GM12891 (cell line): ENCODE measurements at regions not wholly inside any gene's neighbourhood (a gene's known extent, or its start where the extent isn't known, plus 50 kb on each side); places are given as distances from the start of the nearest gene placed in this dataset.

ENCODE experiments used
- DNase-seq: peaks from one replicate; pipeline ENCODE4 v3.0.0; 2011; ENCODE audit warnings: low spot score; ENCODE audit not compliant: insufficient read length
- FAIRE-seq: peaks from 2 replicates; lab custom pipeline; 2011; peaks lifted over from hg19 to GRCh38; lab: Jason Lieb, UNC
- PAX5 ChIP-seq: IDR thresholded peaks from 2 replicates; pipeline ENCODE4 v1.6.1; 2011; ENCODE audit warnings: low read length, moderate library complexity, mild to moderate bottlenecking; ENCODE audit not compliant: insufficient read depth, severe bottlenecking
- POLR2A ChIP-seq: IDR thresholded peaks from 2 replicates; pipeline ENCODE4 v1.6.1; 2011; ENCODE audit warnings: low read depth, low read length, control low read depth
- POLR2AphosphoS5 ChIP-seq: IDR thresholded peaks from 2 replicates; pipeline ENCODE4 v1.6.1; 2011; ENCODE audit warnings: low read depth, low read length, control low read depth
- POU2F2 ChIP-seq: IDR thresholded peaks from 2 replicates; pipeline ENCODE4 v1.6.1; 2011; ENCODE audit warnings: low read depth, mild to moderate bottlenecking, control low read depth, low read length, moderate library complexity
- SPI1 ChIP-seq: IDR thresholded peaks from 2 replicates; pipeline ENCODE4 v1.6.1; 2011; ENCODE audit warnings: low read depth, low read length, control low read depth
- TAF1 ChIP-seq: IDR thresholded peaks from 2 replicates; pipeline ENCODE4 v1.6.1; 2011; ENCODE audit warnings: low read depth, low read length, control low read depth

DNA sequence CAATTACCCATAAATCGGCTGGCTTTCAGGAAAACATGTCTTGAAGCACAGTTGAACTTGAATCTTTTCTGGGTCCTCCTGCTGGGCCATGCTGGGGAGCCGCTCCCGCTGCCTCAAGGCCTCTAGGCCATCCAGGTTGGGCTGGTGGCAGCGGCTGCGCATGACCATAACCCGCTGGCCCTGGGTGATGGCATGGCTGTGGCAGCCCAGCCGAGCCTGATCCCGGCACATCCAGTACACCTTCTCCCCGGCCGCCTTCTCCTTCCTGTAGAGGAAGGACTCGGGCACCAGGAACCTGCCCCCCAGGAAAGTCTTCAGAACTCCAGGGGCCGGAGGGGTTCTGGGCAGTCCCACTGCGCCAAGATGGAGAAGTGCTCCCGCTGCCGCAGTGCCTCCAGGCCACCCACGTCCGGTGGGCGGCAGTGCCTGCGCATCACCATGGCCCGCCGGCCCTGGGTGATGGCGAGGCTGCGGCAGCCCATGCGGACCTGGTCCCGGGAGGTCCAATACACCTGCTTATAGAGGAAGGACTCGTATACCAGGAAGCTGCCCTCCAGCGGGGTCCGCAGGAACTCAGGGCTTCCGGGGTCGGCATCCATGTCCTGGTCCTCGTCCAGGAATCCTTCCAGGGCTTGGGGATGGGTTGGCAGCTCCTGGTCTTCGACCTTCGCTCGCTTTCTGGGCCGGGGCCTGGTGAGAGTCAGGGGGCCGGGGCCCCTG lies 84.3 kb upstream of the FXR1 start:
- FAIRE-seq, result no peak
- DNase-seq, result no peak
- TF ChIP-seq TAF1, result no peak
- no peak for TF ChIP-seq POLR2A

DNA sequence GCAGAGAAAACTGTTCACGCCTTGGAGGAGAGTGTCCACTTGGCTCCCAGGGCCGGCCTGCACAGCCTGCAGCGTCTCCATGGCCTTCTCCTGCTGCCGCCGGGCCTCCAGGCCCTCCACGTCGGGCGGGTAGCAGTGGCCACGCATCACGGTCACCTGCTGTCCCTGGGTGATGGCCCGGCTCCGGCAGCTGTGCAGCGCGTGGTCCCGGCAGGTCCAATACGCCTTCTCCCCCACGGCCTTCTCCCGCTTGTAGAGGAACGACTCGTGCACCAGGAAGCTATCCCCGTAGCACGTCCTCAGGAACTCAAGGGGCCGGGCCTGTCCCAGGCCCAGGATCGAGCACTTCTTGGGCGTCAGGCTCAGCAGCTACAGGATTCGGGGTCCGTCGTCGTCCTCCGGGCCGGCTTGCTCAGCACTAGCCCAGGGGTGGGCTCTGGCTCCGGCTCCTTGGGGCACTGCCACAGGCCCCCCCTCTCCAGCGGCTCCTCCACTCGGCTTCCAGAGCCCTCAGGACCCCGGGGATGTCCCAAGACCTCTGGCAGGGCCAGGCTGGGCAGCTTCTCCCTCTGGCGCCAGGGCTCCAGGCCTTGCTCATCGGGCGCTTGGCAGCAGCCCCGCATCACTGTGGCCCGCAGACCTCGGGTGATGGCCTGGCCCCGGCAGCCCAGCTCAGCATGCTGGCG lies 83.6 kb upstream of the FXR1 start:
- no peak for DNase-seq
- TF ChIP-seq PAX5 (no peak), SPI1 (no peak)
- FAIRE-seq, result no peak

DNA sequence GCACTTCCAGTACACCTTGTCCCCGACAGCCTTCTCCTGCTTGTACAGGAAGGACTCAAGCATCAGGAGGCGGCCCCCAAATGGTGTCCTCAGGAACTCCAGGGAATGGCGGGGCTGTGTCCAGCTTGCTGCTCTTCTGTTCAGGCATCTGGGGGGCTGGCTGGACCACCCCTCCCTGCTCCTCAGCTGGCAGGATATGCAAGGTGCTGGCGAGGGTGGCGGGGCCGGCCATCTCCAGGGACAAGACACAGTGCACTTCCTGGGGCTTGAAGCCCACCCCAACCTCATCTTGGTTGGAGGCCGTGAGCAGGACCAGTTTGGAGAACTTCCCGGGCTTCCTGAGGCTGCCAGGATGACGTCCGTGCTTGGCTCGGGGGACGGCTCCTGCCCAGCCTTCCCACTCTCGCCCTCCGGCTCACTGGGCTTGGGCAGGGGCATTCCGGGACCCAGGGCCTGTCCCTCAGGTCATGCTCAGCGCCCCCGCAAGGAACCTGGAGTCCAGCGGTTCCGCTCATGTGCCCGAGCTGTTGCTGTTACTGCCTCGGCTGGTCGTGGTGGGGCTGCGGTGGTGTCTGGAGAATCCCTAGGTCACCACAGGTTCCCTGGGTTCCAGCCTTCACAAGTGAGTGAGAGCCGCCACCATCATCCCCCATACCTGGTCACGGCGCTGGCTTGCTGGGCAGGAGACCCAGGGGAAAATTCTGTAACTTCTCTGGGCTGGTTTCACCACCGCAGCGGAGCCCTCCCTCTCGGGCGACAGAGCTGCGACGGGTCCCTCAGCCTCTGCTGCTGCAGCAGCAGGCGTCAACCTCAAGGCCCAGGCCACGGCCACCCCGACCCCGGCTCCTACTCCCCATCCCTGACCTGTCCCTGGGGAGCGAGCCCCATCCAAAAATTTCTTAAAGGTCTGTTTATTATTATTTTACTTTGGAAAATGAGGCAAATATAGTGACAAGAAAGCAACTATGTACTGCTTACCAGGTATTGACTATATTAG lies 82.8 kb upstream of the FXR1 start:
- no peak for DNase-seq
- FAIRE-seq, result no peak
- TF ChIP-seq PAX5, result no peak
- no peak for TF ChIP-seq POLR2AphosphoS5
- TF ChIP-seq POU2F2, result no peak
- TF ChIP-seq TAF1, result no peak
- TF ChIP-seq SPI1, result no peak
- TF ChIP-seq POLR2A, result no peak

DNA sequence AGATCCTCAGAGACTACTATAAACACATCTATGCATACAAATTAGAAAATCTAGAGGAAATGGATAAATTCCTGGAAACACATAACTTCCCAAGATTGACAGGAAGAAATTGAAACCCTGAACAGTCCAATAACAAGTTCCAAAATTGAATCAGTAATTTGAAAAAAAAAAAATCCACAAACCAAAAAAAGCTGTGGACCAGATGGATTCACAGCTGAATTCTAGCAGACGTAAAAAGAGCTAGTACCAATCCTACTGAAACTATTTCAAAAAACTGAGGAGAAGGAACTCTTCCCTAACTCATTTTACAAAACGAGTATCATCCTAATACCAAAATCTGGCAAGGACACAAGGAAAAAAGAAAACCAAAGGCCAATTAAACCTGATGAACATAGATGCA lies 77.0 kb upstream of the FXR1 start:
- DNase-seq (no peak), FAIRE-seq (no peak)
- no peak for TF ChIP-seq PAX5
- TF ChIP-seq TAF1, result no peak
- no peak for TF ChIP-seq POLR2A
- no peak for TF ChIP-seq SPI1
- TF ChIP-seq POLR2AphosphoS5, result no peak
- TF ChIP-seq POU2F2, result no peak

DNA sequence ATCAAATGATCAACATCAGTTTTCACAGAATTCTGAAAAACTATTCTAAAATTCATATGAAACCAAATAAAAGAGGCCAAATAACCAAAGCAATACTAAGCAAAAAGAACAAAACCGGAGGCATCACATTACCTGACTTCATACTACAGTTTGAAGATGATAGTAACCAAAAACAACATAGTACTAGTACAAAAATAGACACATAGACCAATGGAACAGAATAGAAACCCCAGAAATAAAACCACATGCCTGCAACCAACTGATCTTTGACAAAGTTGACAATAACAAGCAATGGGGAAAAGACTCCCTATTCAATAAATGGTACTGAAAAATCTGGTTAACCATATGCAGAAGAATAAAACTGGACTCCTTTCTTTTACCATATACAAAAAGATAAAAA lies 75.7 kb upstream of the FXR1 start:
- DNase-seq (no peak), FAIRE-seq (no peak)
- TF ChIP-seq POU2F2, result no peak
- TF ChIP-seq PAX5, result no peak
- no peak for TF ChIP-seq SPI1
- no peak for TF ChIP-seq TAF1

DNA sequence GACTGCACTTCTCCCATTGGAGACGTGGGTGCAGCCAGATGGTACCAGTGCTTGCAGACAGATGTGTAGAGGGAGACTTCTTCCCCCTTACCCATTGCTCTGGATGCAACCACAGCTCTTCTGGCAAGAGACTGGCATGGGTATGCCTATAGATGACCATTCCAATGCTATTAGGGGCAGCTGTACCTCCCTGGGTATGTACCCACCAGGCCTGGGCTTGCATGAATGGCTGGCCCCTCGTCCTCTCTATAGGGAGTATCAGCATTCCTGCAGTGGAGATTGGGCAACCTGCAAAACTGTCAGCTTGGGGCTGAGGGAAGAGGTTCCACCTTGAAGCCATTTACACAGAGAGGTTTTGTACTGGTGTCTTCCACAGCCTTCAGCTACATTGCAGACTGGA lies 57.6 kb upstream of the FXR1 start:
- DNase-seq (no peak), FAIRE-seq (no peak)
- TF ChIP-seq TAF1 (no peak), POU2F2 (no peak), SPI1 (no peak), PAX5 (no peak), POLR2AphosphoS5 (no peak), POLR2A (no peak)

DNA sequence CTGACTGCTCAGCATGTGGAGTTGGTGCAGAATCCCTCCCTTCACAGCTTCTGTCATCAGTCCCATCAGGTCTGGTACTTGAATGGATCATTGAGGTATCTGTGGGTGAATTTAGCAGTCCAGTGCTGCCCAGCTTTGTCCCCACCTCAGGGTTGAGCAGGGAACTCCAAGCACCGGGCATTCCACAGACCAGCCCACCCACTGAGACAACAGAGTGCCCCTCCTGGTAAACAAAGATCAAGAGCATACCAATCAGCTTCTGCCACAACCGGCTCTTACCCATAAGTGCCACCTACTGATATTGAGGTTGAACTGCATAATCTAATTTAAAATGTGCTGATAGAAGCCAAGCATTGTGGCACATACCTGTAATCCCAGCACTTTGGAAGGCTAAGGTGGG lies 57.1 kb upstream of the FXR1 start:
- DNase-seq (no peak), FAIRE-seq (peak; percentile 64)
- TF ChIP-seq TAF1 (no peak), PAX5 (no peak), POLR2A (no peak)

DNA sequence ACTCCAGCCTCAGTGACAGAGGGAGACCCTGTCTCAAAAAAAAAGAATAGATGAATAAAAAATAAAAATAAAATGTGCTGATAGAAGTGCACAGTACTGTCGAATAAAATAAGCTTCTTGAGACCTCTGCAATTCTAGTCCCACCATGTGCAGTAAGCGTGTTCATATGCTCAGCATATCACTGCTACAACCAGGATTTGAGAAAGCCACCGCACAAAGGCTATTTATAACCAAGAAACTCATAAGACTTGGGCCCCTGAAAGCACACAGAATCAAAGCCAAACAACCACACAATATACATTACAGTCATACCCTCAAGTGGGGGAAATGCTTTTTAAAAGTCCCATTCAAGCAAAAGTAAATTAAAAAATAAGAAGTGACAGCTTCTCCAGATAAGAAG lies 56.5 kb upstream of the FXR1 start:
- no peak for TF ChIP-seq POU2F2
- DNase-seq, result no peak
- FAIRE-seq, result no peak

DNA sequence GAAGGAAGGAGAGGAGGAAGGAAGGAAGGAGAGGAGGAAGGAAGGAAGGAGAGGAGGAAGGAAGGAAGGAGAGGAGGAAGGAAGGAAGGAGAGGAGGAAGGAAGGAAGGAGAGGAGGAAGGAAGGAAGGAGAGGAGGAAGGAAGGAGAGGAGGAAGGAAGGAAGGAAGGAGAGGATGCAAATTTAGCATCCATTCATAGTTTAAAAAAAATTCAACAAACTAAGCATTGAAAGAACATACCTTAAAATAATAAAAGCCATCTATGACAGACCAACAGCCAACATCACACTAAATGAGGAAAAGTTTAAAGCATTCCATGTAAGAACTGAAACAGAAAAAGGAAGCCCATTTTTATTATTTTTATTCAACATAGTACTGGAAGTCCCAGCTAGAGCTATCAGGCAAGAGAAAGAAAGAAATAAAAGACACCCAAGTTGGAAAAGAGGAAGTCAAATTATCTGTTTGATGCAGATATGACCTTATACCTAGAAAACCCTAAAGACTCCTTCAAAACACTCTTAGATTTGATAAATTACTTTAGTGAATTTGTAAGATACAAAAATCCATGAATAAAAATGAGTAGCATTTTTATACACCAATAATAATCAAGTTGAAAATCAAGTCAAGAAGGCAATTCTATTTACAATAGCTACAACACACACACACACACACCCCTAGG lies 52.2 kb upstream of the FXR1 start:
- FAIRE-seq (no peak), DNase-seq (no peak)
- TF ChIP-seq POLR2A (no peak), PAX5 (no peak)
